Calu3 (cell line): ENCODE measurements at regions not wholly inside any gene's neighbourhood (a gene's known extent, or its start where the extent isn't known, plus 50 kb on each side); places are given as distances from the start of the nearest gene placed in this dataset.
"Not testable (repeated sequence)": the region's sequence is repeated elsewhere in the genome, so short reads cannot be mapped to it uniquely, and the experiment has no call there.

Experiments
- BruUV-seq: library from RNA; stranded (reverse); fragments of 400-500 nt; replicated peaks from 2 replicates; lab custom pipeline; 2021; lab: Mats Ljungman, UMichigan
- CTCF ChIA-PET: fragments of 300-600 bp; sonication (Branson Sonifier 250); formaldehyde crosslinking; loops from one replicate; lab custom pipeline; 2022; ENCODE audit warnings: antibody characterized with exemption; lab: Charles Lee
- DNase-seq: peaks from one replicate; pipeline ENCODE4 v3.0.0; 2022
- H3K27ac Mint-ChIP-seq: one replicate; pipeline ENCODE4 v1.8.0; 2022; ENCODE audit warnings: mixed read lengths; ENCODE audit not compliant: unreplicated experiment
- H3K27me3 Mint-ChIP-seq: one replicate; pipeline ENCODE4 v1.8.0; 2022; ENCODE audit warnings: mixed read lengths; ENCODE audit not compliant: unreplicated experiment
- H3K36me3 Mint-ChIP-seq: one replicate; pipeline ENCODE4 v1.8.0; 2022; ENCODE audit warnings: mild to moderate bottlenecking, moderate library complexity, mixed read lengths; ENCODE audit not compliant: insufficient read depth, unreplicated experiment
- H3K4me1 Mint-ChIP-seq: one replicate; pipeline ENCODE4 v1.8.0; 2022; ENCODE audit warnings: mild to moderate bottlenecking, low read depth, mixed read lengths; ENCODE audit not compliant: unreplicated experiment
- H3K4me3 Mint-ChIP-seq: one replicate; pipeline ENCODE4 v1.8.0; 2022; ENCODE audit warnings: mild to moderate bottlenecking, low read depth, moderate library complexity, mixed read lengths; ENCODE audit not compliant: unreplicated experiment
- H3K9me3 Mint-ChIP-seq: one replicate; pipeline ENCODE4 v1.8.0; 2022; ENCODE audit warnings: low read depth, mixed read lengths; ENCODE audit not compliant: unreplicated experiment
- CTCF ChIP-seq: fragments of 200-600 bp; IDR thresholded peaks from one replicate; pipeline ENCODE4 v1.8.0; 2022; ENCODE audit warnings: antibody characterized with exemption; ENCODE audit not compliant: unreplicated experiment
- intact Hi-C: fragments of 100-400 bp; cut with micrococcal nuclease; formaldehyde crosslinking; loops from one replicate; pipeline ENCODE4 v1.10.0; 2022; ENCODE audit not compliant: unreplicated experiment

- H3K27me3 Mint-ChIP-seq, BruUV-seq, intact Hi-C loops, CTCF ChIA-PET, H3K4me1 Mint-ChIP-seq, H3K27ac Mint-ChIP-seq, H3K4me3 Mint-ChIP-seq, H3K36me3 Mint-ChIP-seq, DNase-seq, H3K9me3 Mint-ChIP-seq: not testable (repeated sequence)
Measured at GRCh38 chr13:63821785-63822184, 2406.1 kb upstream of the PCDH20 start.

DNA sequence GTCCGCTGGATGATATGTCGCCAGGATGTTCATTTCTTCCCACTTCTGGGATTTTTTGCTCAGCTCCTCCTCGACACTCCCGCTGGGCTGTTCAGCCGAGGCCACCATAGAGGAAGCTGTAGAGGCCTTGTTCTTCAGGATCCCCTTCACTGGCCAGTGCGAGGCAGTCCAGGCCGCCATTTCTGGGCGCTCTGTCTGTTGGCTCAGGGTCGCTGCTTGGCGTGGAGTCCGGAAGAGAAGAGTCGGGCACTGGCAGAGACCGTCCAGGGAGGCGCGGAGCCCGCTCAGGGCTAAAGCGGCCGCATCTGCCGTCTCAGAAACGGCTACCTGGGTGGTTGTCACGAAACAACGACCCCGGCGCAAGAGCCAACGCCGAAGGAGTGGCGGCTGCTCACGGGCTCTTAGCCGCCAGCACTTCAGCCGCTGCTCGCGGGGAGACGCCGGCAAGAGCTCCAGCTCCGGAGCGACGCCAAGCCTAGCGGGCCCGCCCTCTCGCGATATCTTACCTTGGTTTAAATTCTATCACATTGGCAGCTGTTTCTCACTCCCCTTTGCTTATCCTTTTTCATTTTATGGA, 2395.9 kb upstream of the PCDH20 start:
- H3K27ac Mint-ChIP-seq, H3K27me3 Mint-ChIP-seq, H3K9me3 Mint-ChIP-seq, DNase-seq, intact Hi-C loops, BruUV-seq, H3K4me3 Mint-ChIP-seq, H3K36me3 Mint-ChIP-seq, H3K4me1 Mint-ChIP-seq, CTCF ChIA-PET: not testable (repeated sequence)

DNA sequence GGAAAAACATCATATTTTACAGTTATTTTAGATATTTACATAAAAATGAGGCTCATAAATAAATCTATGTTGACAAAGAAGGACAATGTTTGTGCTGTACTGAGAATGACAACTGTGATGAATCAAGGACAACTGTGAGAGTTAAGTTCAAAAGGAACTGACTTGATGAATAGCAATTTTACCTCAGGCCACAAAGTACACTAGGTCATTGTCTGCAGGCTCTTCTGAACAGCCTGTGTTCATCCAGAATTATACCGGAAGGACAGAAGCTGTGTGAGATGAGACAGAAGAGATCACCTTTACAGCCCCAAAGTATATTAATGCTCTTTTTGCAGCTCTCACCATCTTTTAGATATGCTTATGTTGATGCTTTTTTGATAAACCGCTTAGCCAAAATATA, 2375.5 kb upstream of the PCDH20 start:
- H3K27me3 Mint-ChIP-seq, CTCF ChIA-PET, H3K36me3 Mint-ChIP-seq, BruUV-seq, H3K27ac Mint-ChIP-seq, H3K9me3 Mint-ChIP-seq, intact Hi-C loops, DNase-seq, H3K4me3 Mint-ChIP-seq, H3K4me1 Mint-ChIP-seq: not testable (repeated sequence)

GRCh38 chr13:63774133-63774532, 2358.5 kb upstream of the PCDH20 start:
- Mint-ChIP-seq H3K9me3 (no peaks in the 10 kb centered on the region), H3K36me3 (no peaks in the 10 kb centered on the region), H3K4me3 (no peak overlapping the region), H3K27me3 (no peaks in the 10 kb centered on the region), H3K27ac (no peak overlapping the region), H3K4me1 (no peaks in the 10 kb centered on the region)
- no TSS peak for BruUV-seq
- DNase-seq: no peak
- intact Hi-C loops: no loop called here
- no peak for TF ChIP-seq CTCF
- CTCF ChIA-PET: no interaction called here

- intact Hi-C loops: no loop called here
- CTCF ChIA-PET: no interaction called here
- DNase-seq: no peak
- no peaks in the 10 kb centered on the region for H3K27me3 Mint-ChIP-seq
- no peak overlapping the region for H3K27ac Mint-ChIP-seq
- H3K4me3 Mint-ChIP-seq: no peak overlapping the region
- no peaks in the 10 kb centered on the region for H3K36me3 Mint-ChIP-seq
- H3K9me3 Mint-ChIP-seq: no peaks in the 10 kb centered on the region
- H3K4me1 Mint-ChIP-seq: no peaks in the 10 kb centered on the region
- no peak for TF ChIP-seq CTCF
- BruUV-seq: no TSS peak
Measured at GRCh38 chr13:63773476-63773875, 2357.8 kb upstream of the PCDH20 start.

- BruUV-seq, CTCF ChIA-PET, H3K4me1 Mint-ChIP-seq, intact Hi-C loops, H3K4me3 Mint-ChIP-seq, H3K36me3 Mint-ChIP-seq, H3K9me3 Mint-ChIP-seq, H3K27ac Mint-ChIP-seq, DNase-seq, H3K27me3 Mint-ChIP-seq: not testable (repeated sequence)
Measured at GRCh38 chr13:63757683-63758082, 2342.0 kb upstream of the PCDH20 start.

GRCh38 chr13:63749857-63750256, 2334.2 kb upstream of the PCDH20 start:
- H3K27me3 Mint-ChIP-seq, H3K9me3 Mint-ChIP-seq, BruUV-seq, intact Hi-C loops, H3K4me1 Mint-ChIP-seq, H3K27ac Mint-ChIP-seq, CTCF ChIA-PET, H3K4me3 Mint-ChIP-seq, H3K36me3 Mint-ChIP-seq, DNase-seq: not testable (repeated sequence)

- H3K9me3 Mint-ChIP-seq, H3K27ac Mint-ChIP-seq, H3K4me3 Mint-ChIP-seq, BruUV-seq, H3K27me3 Mint-ChIP-seq, intact Hi-C loops, H3K36me3 Mint-ChIP-seq, H3K4me1 Mint-ChIP-seq, CTCF ChIA-PET, DNase-seq: not testable (repeated sequence)
Measured at GRCh38 chr13:63741814-63742101, 2326.1 kb upstream of the PCDH20 start.
